ENCODE measurements at regions not wholly inside any gene's neighbourhood (a gene's known extent, or its start where the extent isn't known, plus 50 kb on each side); places are given as distances from the start of the nearest gene placed in this dataset.
"Not testable (repeated sequence)": the region's sequence is repeated elsewhere in the genome, so short reads cannot be mapped to it uniquely, and the experiment has no call there.

DNA sequence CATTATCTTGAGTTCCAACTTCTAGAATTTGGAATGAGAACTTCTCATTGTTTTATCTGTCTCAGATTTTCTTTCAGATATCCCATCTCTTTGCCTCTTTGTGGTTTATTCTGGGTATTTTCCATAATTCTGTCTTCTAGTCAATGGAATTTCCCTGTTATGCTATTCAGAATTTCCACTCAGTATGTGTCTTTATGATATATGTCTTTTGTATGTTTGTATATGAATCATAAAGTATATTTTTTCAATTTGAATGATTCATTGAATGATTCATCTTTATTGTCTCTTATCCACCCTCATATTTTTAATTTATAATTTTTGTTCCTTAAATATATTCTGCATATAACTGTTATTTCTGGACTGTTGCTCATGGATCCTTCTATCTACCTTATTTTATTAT, 729.7 kb upstream of the GOT2 start:
- Histone ChIP-seq H3K4me3 (no peak overlapping the region), H3K9me3 (no peaks in the 10 kb centered on the region), H3K27ac (no peak overlapping the region), H3K4me1 (no peaks in the 10 kb centered on the region), H3K36me3 (no peaks in the 10 kb centered on the region), H3K27me3 (no peaks in the 10 kb centered on the region)
- no peak for DNase-seq (ENCODE audit: low spot score in 2 of 2)
- TF ChIP-seq, protein P1, sequence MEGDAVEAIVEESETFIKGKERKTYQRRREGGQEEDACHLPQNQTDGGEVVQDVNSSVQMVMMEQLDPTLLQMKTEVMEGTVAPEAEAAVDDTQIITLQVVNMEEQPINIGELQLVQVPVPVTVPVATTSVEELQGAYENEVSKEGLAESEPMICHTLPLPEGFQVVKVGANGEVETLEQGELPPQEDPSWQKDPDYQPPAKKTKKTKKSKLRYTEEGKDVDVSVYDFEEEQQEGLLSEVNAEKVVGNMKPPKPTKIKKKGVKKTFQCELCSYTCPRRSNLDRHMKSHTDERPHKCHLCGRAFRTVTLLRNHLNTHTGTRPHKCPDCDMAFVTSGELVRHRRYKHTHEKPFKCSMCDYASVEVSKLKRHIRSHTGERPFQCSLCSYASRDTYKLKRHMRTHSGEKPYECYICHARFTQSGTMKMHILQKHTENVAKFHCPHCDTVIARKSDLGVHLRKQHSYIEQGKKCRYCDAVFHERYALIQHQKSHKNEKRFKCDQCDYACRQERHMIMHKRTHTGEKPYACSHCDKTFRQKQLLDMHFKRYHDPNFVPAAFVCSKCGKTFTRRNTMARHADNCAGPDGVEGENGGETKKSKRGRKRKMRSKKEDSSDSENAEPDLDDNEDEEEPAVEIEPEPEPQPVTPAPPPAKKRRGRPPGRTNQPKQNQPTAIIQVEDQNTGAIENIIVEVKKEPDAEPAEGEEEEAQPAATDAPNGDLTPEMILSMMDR (IDR thresholded peaks at IDR 0.05), result no peak
- TF ChIP-seq POLR2AphosphoS5 (IDR thresholded peaks at IDR 0.05) (no peak), POLR2A (IDR thresholded peaks at IDR 0.05) (no peak), EP300 (IDR thresholded peaks at IDR 0.05) (no peak)

DNA sequence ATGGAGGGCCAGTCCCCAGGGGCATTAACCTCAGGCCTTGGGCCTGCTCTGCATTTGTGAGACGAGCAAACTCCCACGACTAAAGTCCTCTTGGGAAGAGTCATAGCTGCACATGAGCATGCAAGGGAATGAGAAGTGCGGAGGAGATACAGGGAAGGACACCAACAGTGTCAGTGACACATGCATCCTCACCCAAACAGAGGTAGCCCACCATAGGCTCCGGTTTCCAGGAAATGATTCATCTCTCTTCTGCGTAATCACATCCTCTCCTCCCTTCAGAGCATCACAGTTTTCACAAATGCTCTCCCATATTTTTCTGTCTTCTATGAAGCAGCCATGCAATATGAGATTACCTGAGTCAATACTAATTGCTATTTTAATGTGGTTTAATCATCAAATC, 725.7 kb upstream of the GOT2 start:
- no peak for DNase-seq (ENCODE audit: low spot score in 2 of 2)
- H3K4me3 ChIP-seq, result no peak overlapping the region
- no peaks in the 10 kb centered on the region for H3K9me3 ChIP-seq
- no peak for TF ChIP-seq POLR2A (IDR thresholded peaks at IDR 0.05)
- H3K4me1 ChIP-seq, result no peaks in the 10 kb centered on the region
- no peaks in the 10 kb centered on the region for H3K36me3 ChIP-seq
- 85% methylated on average over 5 of the region's 5 CpGs for WGBS
- no peak overlapping the region for H3K27ac ChIP-seq
- H3K27me3 ChIP-seq, result no peaks in the 10 kb centered on the region

DNA sequence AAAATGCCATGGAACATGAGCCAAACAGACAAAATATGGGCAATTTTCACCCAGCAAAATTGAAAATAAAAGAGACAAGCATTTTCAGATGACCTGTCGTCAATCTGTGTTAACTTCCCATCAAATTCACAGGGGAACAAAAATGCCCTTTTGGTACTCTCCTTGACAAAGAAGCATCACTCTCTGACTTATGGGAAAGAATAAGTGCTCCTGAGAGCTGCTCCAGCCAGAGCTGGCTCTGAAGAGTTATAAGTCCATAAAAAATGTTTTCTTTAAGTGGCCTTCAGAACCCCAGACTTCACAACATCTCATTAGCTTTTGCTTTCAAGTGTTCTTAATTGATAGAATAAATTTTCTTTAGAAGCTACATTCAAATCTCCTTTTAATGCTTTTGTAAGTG, 721.4 kb upstream of the GOT2 start:
- Histone ChIP-seq H3K27ac (no peak overlapping the region), H3K27me3 (no peaks in the 10 kb centered on the region), H3K4me1 (no peaks in the 10 kb centered on the region), H3K36me3 (no peaks in the 10 kb centered on the region), H3K9me3 (no peaks in the 10 kb centered on the region), H3K4me3 (no peak overlapping the region)
- TF ChIP-seq EP300 (IDR thresholded peaks at IDR 0.05), result no peak
- no peak for TF ChIP-seq POLR2A (IDR thresholded peaks at IDR 0.05)
- TF ChIP-seq POLR2AphosphoS5 (IDR thresholded peaks at IDR 0.05), result no peak
- TF ChIP-seq, protein P1 (IDR thresholded peaks at IDR 0.05), result no peak
- DNase-seq (ENCODE audit: low spot score in 2 of 2), result no peak
- 84% methylated on average over 1 of the region's 1 CpG for WGBS

DNA sequence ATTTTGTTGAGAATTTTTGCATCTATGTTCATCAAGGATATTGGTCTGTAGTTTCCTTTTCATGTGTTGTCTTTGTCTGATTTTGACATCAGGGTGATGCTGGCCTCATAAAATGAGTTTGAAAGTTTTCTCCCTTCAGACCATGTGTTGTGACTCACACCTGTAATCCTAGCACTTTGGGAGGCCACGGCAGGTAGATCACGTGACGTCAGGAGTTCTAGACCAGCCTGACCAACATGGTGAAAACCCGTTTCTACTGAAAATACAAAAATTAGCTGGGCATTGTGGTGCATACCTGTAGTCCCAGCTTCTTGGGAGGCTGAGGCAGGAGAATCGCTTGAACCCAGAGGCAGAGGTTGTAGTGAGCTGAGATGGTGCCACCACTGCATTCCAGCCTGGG, 716.4 kb upstream of the GOT2 start:
- H3K27me3 ChIP-seq; H3K36me3 ChIP-seq; H3K9me3 ChIP-seq; DNase-seq (ENCODE audit: low spot score in 2 of 2); H3K27ac ChIP-seq; H3K4me1 ChIP-seq; H3K4me3 ChIP-seq: not testable (repeated sequence)
- whole genome bisulfite sequencing, result 93% methylated on average over 5 of the region's 5 CpGs

DNA sequence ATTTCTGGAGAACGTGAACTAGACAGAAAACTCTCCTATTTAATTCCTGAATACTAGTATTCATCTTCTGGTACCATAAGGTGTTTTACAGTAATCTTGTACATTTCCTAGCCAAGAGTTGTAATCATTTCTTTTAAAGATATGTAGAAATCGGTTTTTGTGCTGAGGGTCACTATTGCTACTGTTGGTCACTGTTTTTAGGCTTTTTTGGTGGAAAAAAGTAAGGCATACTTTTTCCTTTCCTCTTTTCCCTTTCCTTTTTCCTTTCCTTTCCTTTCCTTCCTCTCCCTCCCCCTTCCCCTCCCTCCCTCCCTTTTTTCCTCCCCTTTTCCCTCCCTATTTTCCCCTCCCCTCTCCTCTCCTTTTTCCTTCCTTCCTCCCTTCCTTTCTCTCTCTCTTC, 706.4 kb upstream of the GOT2 start:
- Histone ChIP-seq H3K9me3 (no peaks in the 10 kb centered on the region), H3K27ac (no peak overlapping the region)
- TF ChIP-seq, protein P1 (IDR thresholded peaks at IDR 0.05), result no peak
- TF ChIP-seq POLR2A (IDR thresholded peaks at IDR 0.05) (no peak), POLR2AphosphoS5 (IDR thresholded peaks at IDR 0.05) (no peak), EP300 (IDR thresholded peaks at IDR 0.05) (no peak)

DNA sequence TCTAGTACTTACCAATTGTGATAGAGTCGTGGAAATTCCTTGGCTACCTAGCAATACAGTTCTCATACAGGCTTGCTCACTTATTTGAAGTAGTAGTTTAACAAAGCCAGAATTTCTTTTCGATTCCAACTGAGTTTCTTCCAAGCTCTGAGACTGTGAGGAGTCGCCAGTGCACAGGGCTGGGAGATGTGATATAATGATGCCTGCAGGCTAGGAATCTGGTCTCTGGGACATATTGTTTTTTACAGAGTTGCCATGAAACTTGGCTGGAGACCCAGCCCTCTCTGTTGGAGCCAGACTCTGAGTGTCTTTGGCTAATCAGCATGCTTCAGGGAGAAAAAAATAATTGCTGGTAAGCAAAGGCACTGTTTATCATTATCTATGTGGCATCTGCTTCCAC, 698.8 kb upstream of the GOT2 start:
- no peaks in the 10 kb centered on the region for H3K9me3 ChIP-seq

More for the DNA sequence above, 706.4 kb upstream of the GOT2 start:
- DNase-seq (ENCODE audit: low spot score in 2 of 2), result no peak
- WGBS, result 76% methylated on average over 2 of the region's 2 CpGs
- Histone ChIP-seq H3K27me3 (no peaks in the 10 kb centered on the region), H3K36me3 (no peaks in the 10 kb centered on the region), H3K4me1 (no peaks in the 10 kb centered on the region), H3K4me3 (no peak overlapping the region)

More for the DNA sequence above, 698.8 kb upstream of the GOT2 start:
- H3K4me1 ChIP-seq, result no peaks in the 10 kb centered on the region
- no peaks in the 10 kb centered on the region for H3K36me3 ChIP-seq
- H3K4me3 ChIP-seq, result no peak overlapping the region
- H3K27me3 ChIP-seq, result no peaks in the 10 kb centered on the region
- DNase-seq (ENCODE audit: low spot score in 2 of 2), result no peak
- 31% methylated on average over 3 of the region's 3 CpGs for WGBS
- TF ChIP-seq, protein P1 (IDR thresholded peaks at IDR 0.05), result no peak
- TF ChIP-seq POLR2AphosphoS5 (IDR thresholded peaks at IDR 0.05), result no peak
- no peak for TF ChIP-seq EP300 (IDR thresholded peaks at IDR 0.05)
- no peak for TF ChIP-seq POLR2A (IDR thresholded peaks at IDR 0.05)
- H3K27ac ChIP-seq, result no peak overlapping the region
